Breast epithelium (tissue), 4 donors: ENCODE measurements at regions not wholly inside any gene's neighbourhood (a gene's known extent, or its start where the extent isn't known, plus 50 kb on each side); places are given as distances from the start of the nearest gene placed in this dataset.

Experiments used
- DNase-seq, 2 donors: peaks; one replicate each; pipeline ENCODE4 v3.0.0-alpha.2; 2019; ENCODE audit warnings: low spot score in 2 of 2
- H3K27ac ChIP-seq, 2 donors: fragments of 200-600 bp; sonication (generic) in 1 of 2; one replicate each; pipeline ENCODE4 v1.5.1; 2016 to 2019; ENCODE audit warnings: mild to moderate bottlenecking in 1 of 2
- H3K27me3 ChIP-seq, 2 donors: fragments of 200-600 bp; sonication (generic) in 1 of 2; one replicate each; pipeline versions ENCODE4 v1.5.1 to v1.6.0; 2017 to 2019; ENCODE audit warnings: control low read depth in 1 of 2, mild to moderate bottlenecking in 1 of 2
- H3K36me3 ChIP-seq: fragments of 200-600 bp; one replicate; pipeline ENCODE4 v1.5.1; 2019
- H3K4me1 ChIP-seq, 2 donors: fragments of 200-600 bp; sonication (generic); one replicate each; pipeline ENCODE4 v1.5.1; 2016 to 2019; ENCODE audit warnings: control low read depth in 1 of 2
- H3K4me3 ChIP-seq, 3 donors: fragments of 200-600 bp; sonication (generic); 1 replicate in 2 of 3; 2 replicates in 1 of 3; pipeline ENCODE4 v1.5.1; 2016 to 2019; ENCODE audit warnings: mild to moderate bottlenecking in 3 of 3, moderate library complexity in 2 of 3
- H3K9me3 ChIP-seq, 2 donors: fragments of 200-600 bp; sonication (generic) in 1 of 2; one replicate each; pipeline ENCODE4 v1.5.1; 2016 to 2019; ENCODE audit warnings: control low read depth in 1 of 2
- POLR2A ChIP-seq: fragments of 450-650 bp; IDR thresholded peaks from one replicate; pipeline ENCODE4 v1.6.1; 2016; ENCODE audit warnings: antibody characterized with exemption, mild to moderate bottlenecking, moderate library complexity
- POLR2AphosphoS5 ChIP-seq, 3 donors: sonication (generic); formaldehyde crosslinking; IDR thresholded peaks; one replicate each; pipeline ENCODE4 v1.6.1; 2017; ENCODE audit warnings: antibody characterized with exemption in 3 of 3
- intact Hi-C: fragments of 100-400 bp; cut with DNase I; formaldehyde crosslinking; loops from one replicate; pipeline ENCODE4 v1.15.1; 2023; ENCODE audit warnings: low total_unique reads
- TF ChIP-seq, protein P1 (sequence below), 3 donors: fragments of 450-650 bp; IDR thresholded peaks; one replicate each; pipeline ENCODE4 v1.5.1; 2016 to 2017; ENCODE audit warnings: antibody characterized with exemption in 3 of 3, mild to moderate bottlenecking in 3 of 3, moderate library complexity in 3 of 3

DNA sequence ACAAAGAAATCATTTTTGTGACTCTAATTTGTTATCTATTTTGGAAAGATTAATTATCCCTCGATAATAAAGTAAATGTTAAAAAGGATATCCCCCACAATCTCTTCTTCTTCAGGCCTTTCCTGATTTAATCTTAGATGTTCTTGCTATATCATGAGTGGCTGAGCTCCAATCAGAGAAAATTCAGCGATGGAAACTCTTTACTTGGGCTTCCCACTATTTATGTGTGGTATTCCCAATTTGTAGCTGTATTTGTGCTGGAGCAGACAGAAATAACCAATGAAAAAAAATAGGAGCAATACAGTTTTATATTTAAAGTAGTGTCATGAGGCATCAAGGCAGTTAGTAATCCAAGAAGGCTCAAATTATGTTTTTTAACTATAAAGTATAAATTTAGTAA, 539.1 kb downstream of the PRKD1 start:
- Histone ChIP-seq H3K27me3 (peaks cover 0 to 3% of the 10 kb centered on the region in 2 donors), H3K36me3 (no peaks in the 10 kb centered on the region)
- intact Hi-C loops, result no loop called here

DNA sequence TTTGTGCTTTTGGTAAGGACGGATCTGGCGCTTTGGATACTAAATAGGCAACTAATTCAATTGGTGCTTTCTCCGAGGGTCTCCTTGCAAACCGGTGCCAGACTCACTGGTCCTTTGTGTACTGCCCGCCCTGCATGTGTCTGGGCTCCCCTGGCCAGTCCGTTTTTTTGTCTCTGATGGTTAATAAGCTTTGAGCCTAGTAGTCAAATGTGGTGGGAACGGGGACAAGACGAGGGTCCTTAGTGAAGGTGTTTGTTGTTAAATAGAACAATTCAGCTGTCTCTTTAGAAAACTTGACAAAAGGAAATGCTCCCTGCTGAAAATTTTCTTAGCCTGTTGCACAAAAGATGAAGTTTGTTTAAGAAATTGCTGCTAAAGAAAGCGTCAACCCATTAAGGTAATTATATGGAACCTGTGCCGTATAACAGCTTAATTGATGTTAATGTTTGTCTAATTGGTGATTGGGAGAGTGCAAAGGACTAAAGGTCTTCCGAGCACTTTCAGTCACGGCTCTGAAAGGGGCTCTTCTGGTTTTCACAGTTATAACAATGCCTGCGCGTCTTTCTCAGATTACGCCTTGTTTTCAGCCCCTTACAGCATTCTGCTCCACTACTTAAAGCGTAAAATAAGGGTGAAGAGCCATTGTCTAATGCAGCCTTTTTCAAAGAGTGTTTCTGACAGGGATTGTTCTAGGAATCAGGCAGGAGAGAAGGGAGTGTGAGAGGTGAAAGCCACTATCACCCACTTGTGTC, 537.4 kb downstream of the PRKD1 start:
- no peak for DNase-seq
- intact Hi-C loops, result no loop called here
- peaks cover 0 to 3% of the 10 kb centered on the region in 2 donors for H3K27me3 ChIP-seq
- H3K4me1 ChIP-seq, result no peaks in the 10 kb centered on the region
- H3K36me3 ChIP-seq, result no peaks in the 10 kb centered on the region
- TF ChIP-seq POLR2A, result no peak
- no peak for TF ChIP-seq POLR2AphosphoS5 (IDR thresholded peaks at IDR 0.05)
- TF ChIP-seq, protein P1, sequence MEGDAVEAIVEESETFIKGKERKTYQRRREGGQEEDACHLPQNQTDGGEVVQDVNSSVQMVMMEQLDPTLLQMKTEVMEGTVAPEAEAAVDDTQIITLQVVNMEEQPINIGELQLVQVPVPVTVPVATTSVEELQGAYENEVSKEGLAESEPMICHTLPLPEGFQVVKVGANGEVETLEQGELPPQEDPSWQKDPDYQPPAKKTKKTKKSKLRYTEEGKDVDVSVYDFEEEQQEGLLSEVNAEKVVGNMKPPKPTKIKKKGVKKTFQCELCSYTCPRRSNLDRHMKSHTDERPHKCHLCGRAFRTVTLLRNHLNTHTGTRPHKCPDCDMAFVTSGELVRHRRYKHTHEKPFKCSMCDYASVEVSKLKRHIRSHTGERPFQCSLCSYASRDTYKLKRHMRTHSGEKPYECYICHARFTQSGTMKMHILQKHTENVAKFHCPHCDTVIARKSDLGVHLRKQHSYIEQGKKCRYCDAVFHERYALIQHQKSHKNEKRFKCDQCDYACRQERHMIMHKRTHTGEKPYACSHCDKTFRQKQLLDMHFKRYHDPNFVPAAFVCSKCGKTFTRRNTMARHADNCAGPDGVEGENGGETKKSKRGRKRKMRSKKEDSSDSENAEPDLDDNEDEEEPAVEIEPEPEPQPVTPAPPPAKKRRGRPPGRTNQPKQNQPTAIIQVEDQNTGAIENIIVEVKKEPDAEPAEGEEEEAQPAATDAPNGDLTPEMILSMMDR (IDR thresholded peaks at IDR 0.05), result no peak
- no peaks in the 10 kb centered on the region for H3K9me3 ChIP-seq
- H3K27ac ChIP-seq, result no peak overlapping the region
- H3K4me3 ChIP-seq, result no peak overlapping the region

More for the DNA sequence above, 539.1 kb downstream of the PRKD1 start:
- Histone ChIP-seq H3K4me3 (no peak overlapping the region), H3K9me3 (no peaks in the 10 kb centered on the region), H3K27ac (no peak overlapping the region), H3K4me1 (no peaks in the 10 kb centered on the region)
- no peak for DNase-seq
- TF ChIP-seq POLR2AphosphoS5 (IDR thresholded peaks at IDR 0.05) (no peak), POLR2A (no peak)
- TF ChIP-seq, protein P1 (IDR thresholded peaks at IDR 0.05), result no peak

DNA sequence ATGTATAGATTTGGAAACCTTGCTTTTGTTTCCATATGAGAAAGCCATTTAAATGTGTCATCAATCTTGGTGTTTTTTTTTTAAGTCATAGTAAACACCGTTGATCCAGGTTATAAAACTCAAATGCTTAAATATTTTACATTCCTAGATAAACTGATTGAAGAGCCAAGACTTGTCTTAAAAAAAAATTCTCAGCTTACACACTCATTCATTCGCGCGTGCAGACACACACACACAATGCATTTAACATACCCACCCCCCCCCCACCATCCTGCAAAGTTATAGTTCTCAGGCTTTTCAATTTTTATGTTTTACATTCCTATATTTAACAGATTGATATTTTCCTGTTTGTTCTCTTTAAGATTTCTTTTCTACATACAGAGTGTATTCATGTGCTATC, 536.4 kb downstream of the PRKD1 start:
- H3K4me3 ChIP-seq, result no peak overlapping the region
- intact Hi-C loops, result no loop called here
- peaks cover 0 to 3% of the 10 kb centered on the region in 2 donors for H3K27me3 ChIP-seq
- H3K36me3 ChIP-seq, result no peaks in the 10 kb centered on the region
- no peaks in the 10 kb centered on the region for H3K9me3 ChIP-seq
- DNase-seq, result no peak
- TF ChIP-seq, protein P1 (IDR thresholded peaks at IDR 0.05), result no peak
- TF ChIP-seq POLR2AphosphoS5 (IDR thresholded peaks at IDR 0.05) (no peak), POLR2A (no peak)
- no peaks in the 10 kb centered on the region for H3K4me1 ChIP-seq
- no peak overlapping the region for H3K27ac ChIP-seq

DNA sequence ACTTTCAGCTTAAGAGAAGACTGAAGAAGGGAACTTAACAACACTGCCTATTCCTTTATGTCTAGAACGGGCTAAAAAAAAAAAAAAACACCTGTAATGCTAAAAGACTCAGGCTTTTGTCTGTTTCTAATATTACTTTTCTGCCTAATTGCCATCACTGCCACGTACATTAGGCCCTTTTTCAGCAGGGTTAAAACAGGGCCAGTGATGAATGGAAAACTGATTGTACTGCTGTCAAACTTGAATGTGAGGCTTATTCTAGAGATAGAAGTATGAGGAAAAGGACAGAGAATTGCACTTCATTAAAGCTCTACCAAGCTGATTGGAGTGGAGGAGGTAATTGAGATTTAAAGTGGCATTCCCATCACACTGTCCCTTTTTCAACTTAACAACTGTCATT, 535.8 kb downstream of the PRKD1 start:
- H3K4me1 ChIP-seq, result no peaks in the 10 kb centered on the region

DNA sequence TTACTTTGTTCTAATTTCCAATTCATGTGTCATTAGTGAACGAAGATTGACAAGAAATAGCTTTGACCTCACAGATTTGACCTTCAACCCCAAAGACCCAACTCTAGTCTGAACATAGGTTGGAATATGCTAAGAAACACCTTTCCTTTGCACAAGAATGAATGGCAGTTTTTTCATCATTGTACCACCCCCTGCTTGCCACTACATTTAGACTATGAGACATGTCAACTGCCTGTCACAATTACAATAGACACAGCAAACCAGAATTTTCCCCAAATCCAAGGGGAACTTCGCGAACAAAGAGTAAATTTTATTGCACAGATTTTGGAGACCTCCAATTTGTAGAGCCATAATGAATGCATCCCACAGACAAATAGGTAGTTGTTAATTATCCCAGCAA, 535.4 kb downstream of the PRKD1 start:
- DNase-seq, result no peak
- H3K4me3 ChIP-seq, result no peak overlapping the region
- TF ChIP-seq POLR2A (no peak), POLR2AphosphoS5 (IDR thresholded peaks at IDR 0.05) (no peak)
- TF ChIP-seq, protein P1 (IDR thresholded peaks at IDR 0.05), result no peak
- H3K27me3 ChIP-seq, result peaks cover 0 to 3% of the 10 kb centered on the region in 2 donors
- H3K9me3 ChIP-seq, result no peaks in the 10 kb centered on the region
- no peaks in the 10 kb centered on the region for H3K36me3 ChIP-seq
- no peaks in the 10 kb centered on the region for H3K4me1 ChIP-seq
- intact Hi-C loops, result no loop called here
- no peak overlapping the region for H3K27ac ChIP-seq

More for the DNA sequence above, 535.8 kb downstream of the PRKD1 start:
- H3K36me3 ChIP-seq, result no peaks in the 10 kb centered on the region
- H3K9me3 ChIP-seq, result no peaks in the 10 kb centered on the region
- DNase-seq, result no peak
- H3K27me3 ChIP-seq, result peaks cover 0 to 3% of the 10 kb centered on the region in 2 donors
- intact Hi-C loops, result no loop called here
- H3K27ac ChIP-seq, result no peak overlapping the region
- no peak overlapping the region for H3K4me3 ChIP-seq
- no peak for TF ChIP-seq POLR2A
- no peak for TF ChIP-seq POLR2AphosphoS5 (IDR thresholded peaks at IDR 0.05)
- TF ChIP-seq, protein P1 (IDR thresholded peaks at IDR 0.05), result no peak
